IMR-90 (cell line): ENCODE measurements at regions not wholly inside any gene's neighbourhood (a gene's known extent, or its start where the extent isn't known, plus 50 kb on each side); places are given as distances from the start of the nearest gene placed in this dataset.

ENCODE experiments used
- ATAC-seq: fragments of 200-7000 bp; cut with Tn5 transposase; 2 replicates; pipeline ENCODE4 v1.9.1; 2020; ENCODE audit warnings: low read depth, mild to moderate bottlenecking, moderate library complexity
- BruUV-seq: library from RNA; stranded (reverse); fragments of 400-500 nt; replicated peaks from 2 replicates; lab custom pipeline; 2021; lab: Mats Ljungman, UMichigan
- CTCF ChIA-PET: fragments of 300-600 bp; formaldehyde crosslinking; extraction: SDS; loops from one replicate; lab custom pipeline; 2021; ENCODE audit warnings: antibody characterized with exemption; lab: Yijun Ruan, JAX
- POLR2A ChIA-PET: fragments of 300-600 bp; sonication (Branson Sonifier 250); formaldehyde crosslinking; loops from one replicate; lab custom pipeline; 2022; ENCODE audit warnings: antibody characterized with exemption; ENCODE audit not compliant: unreplicated experiment; lab: Charles Lee
- DNase-seq: peaks from one replicate; pipeline ENCODE4 v3.0.0; 2013
- H2AFZ ChIP-seq: replicated peaks from 2 replicates; pipeline ENCODE3; 2013; ENCODE audit warnings: low read length, mild to moderate bottlenecking; ENCODE audit not compliant: poor library complexity
- H2AK5ac ChIP-seq: 2 replicates; pipeline ENCODE4 v1.6.1; 2013; ENCODE audit warnings: low read depth, low read length, inconsistent platforms
- H2AK9ac ChIP-seq: replicated peaks from 2 replicates; pipeline ENCODE3; 2013; ENCODE audit warnings: mild to moderate bottlenecking, low read depth, low read length, moderate library complexity; ENCODE audit not compliant: poor library complexity
- H2BK120ac ChIP-seq: 2 replicates; pipeline ENCODE4 v1.6.1; 2013; ENCODE audit warnings: low read depth, low read length, inconsistent platforms
- H2BK15ac ChIP-seq: 3 replicates; pipeline ENCODE4 v1.6.1; 2013; ENCODE audit warnings: low read depth, low read length, inconsistent platforms
- H2BK20ac ChIP-seq: 2 replicates; pipeline ENCODE4 v1.6.1; 2013; ENCODE audit warnings: low read depth, mild to moderate bottlenecking, inconsistent platforms, low read length, moderate library complexity
- H2BK5ac ChIP-seq: 2 replicates; pipeline ENCODE4 v1.6.1; 2013; ENCODE audit warnings: mild to moderate bottlenecking, low read depth, low read length, inconsistent platforms; ENCODE audit not compliant: poor library complexity, severe bottlenecking
- H3K14ac ChIP-seq: replicated peaks from 2 replicates; pipeline ENCODE4 v1.6.1; 2013; ENCODE audit warnings: low read depth, low read length, inconsistent platforms
- H3K18ac ChIP-seq: 2 replicates; pipeline ENCODE4 v1.6.1; 2013; ENCODE audit warnings: low read depth, low read length, control low read depth
- H3K23ac ChIP-seq: 2 replicates; pipeline ENCODE4 v1.6.1; 2013; ENCODE audit warnings: low read depth, low read length, inconsistent platforms
- H3K27ac ChIP-seq: 2 replicates; pipeline ENCODE4 v1.5.1; 2013; ENCODE audit warnings: mild to moderate bottlenecking, control low read depth, low read length; ENCODE audit not compliant: insufficient read depth
- H3K27me3 ChIP-seq: 2 replicates; pipeline ENCODE4 v1.6.1; 2013; ENCODE audit warnings: low read length; ENCODE audit not compliant: control insufficient read depth, insufficient read depth
- H3K36me3 ChIP-seq: 2 replicates; pipeline ENCODE4 v1.6.1; 2013; ENCODE audit warnings: low read length, mixed read lengths; ENCODE audit not compliant: control insufficient read depth, insufficient read depth
- H3K4ac ChIP-seq: 2 replicates; pipeline ENCODE4 v1.6.1; 2013; ENCODE audit warnings: low read depth, low read length, inconsistent platforms
- H3K4me1 ChIP-seq: 2 replicates; pipeline ENCODE4 v1.6.1; 2013; ENCODE audit warnings: low read length, mixed read lengths; ENCODE audit not compliant: control insufficient read depth, insufficient read depth
- H3K4me2 ChIP-seq: 2 replicates; pipeline ENCODE4 v1.6.1; 2013; ENCODE audit warnings: low read depth, mild to moderate bottlenecking, control low read depth, low read length, moderate library complexity
- H3K4me3 ChIP-seq: 2 replicates; pipeline ENCODE4 v1.5.1; 2013; ENCODE audit warnings: low read depth, mild to moderate bottlenecking, control low read depth, low read length, moderate library complexity; ENCODE audit not compliant: insufficient read depth
- H3K56ac ChIP-seq: 2 replicates; pipeline ENCODE4 v1.6.1; 2013; ENCODE audit warnings: low read length, inconsistent platforms; ENCODE audit not compliant: insufficient read depth; ENCODE audit errors: extremely low read depth
- H3K79me1 ChIP-seq, 2 experiments: 2 replicates each; pipeline ENCODE4 v1.6.1; 2013; ENCODE audit warnings: low read length in 2 of 2, inconsistent platforms in 1 of 2, low read depth in 1 of 2
- H3K9ac ChIP-seq: 2 replicates; pipeline ENCODE4 v1.6.1; 2013; ENCODE audit warnings: low read depth, low read length, control low read depth
- H3K9me1 ChIP-seq: 2 replicates; pipeline ENCODE4 v1.6.1; 2013; ENCODE audit warnings: low read length, inconsistent platforms; ENCODE audit not compliant: insufficient read depth
- H3K9me3 ChIP-seq: 2 replicates; pipeline ENCODE4 v1.6.1; 2013; ENCODE audit warnings: low read length; ENCODE audit not compliant: control insufficient read depth, insufficient read depth
- H4K20me1 ChIP-seq: 2 replicates; pipeline ENCODE4 v1.6.1; 2013; ENCODE audit warnings: low read length, inconsistent platforms; ENCODE audit not compliant: insufficient read depth
- H4K5ac ChIP-seq: 2 replicates; pipeline ENCODE4 v1.6.1; 2013; ENCODE audit warnings: mild to moderate bottlenecking, low read depth, low read length, control low read depth
- H4K8ac ChIP-seq, 2 experiments: 2 replicates each; pipeline ENCODE4 v1.6.1; 2013; ENCODE audit warnings: low read depth in 2 of 2, low read length in 2 of 2, control low read depth in 1 of 2, inconsistent platforms in 1 of 2
- H4K91ac ChIP-seq: 2 replicates; pipeline ENCODE4 v1.6.1; 2013; ENCODE audit warnings: low read depth, low read length, inconsistent platforms; ENCODE audit not compliant: insufficient read depth
- BHLHE40 ChIP-seq: fragments of 150-350 bp; IDR thresholded peaks from 2 replicates; pipeline ENCODE4 v1.6.1; 2016; ENCODE audit warnings: mild to moderate bottlenecking, low read depth, low read length
- CEBPB ChIP-seq: IDR thresholded peaks from 2 replicates; pipeline ENCODE4 v1.6.1; 2012; ENCODE audit warnings: low read depth, low read length, improper control_type of control experiment
- CHD1 ChIP-seq: IDR thresholded peaks from 2 replicates; pipeline ENCODE4 v1.6.1; 2012; ENCODE audit warnings: low read depth, low read length, improper control_type of control experiment
- FOS ChIP-seq: fragments of 150-350 bp; IDR thresholded peaks from 2 replicates; pipeline ENCODE4 v1.6.1; 2016; ENCODE audit warnings: low read depth, low read length
- MAFK ChIP-seq: IDR thresholded peaks from 2 replicates; pipeline ENCODE4 v1.6.1; 2012; ENCODE audit warnings: low read depth, low read length, improper control_type of control experiment
- MAZ ChIP-seq: IDR thresholded peaks from 2 replicates; pipeline ENCODE4 v1.6.1; 2012; ENCODE audit warnings: low read depth, mild to moderate bottlenecking, low read length, improper control_type of control experiment, moderate library complexity, borderline replicate concordance
- NFE2L2 ChIP-seq: fragments of 150-350 bp; IDR thresholded peaks from 2 replicates; pipeline ENCODE4 v1.6.1; 2016; ENCODE audit warnings: low read depth, mild to moderate bottlenecking, low read length
- POLR2A ChIP-seq: IDR thresholded peaks from 2 replicates; pipeline ENCODE4 v1.6.1; 2012; ENCODE audit warnings: mild to moderate bottlenecking, low read depth, low read length
- RAD21 ChIP-seq: IDR thresholded peaks from 2 replicates; pipeline ENCODE4 v1.6.1; 2012; ENCODE audit warnings: low read length, improper control_type of control experiment
- RCOR1 ChIP-seq: IDR thresholded peaks from 2 replicates; pipeline ENCODE4 v1.6.1; 2012; ENCODE audit warnings: mild to moderate bottlenecking, low read length, improper control_type of control experiment; ENCODE audit not compliant: insufficient replicate concordance
- RFX5 ChIP-seq: IDR thresholded peaks from 2 replicates; pipeline ENCODE4 v1.8.0; 2012; ENCODE audit warnings: low read depth, mild to moderate bottlenecking, low read length, moderate library complexity
- SMC3 ChIP-seq: fragments of 150-350 bp; IDR thresholded peaks from 2 replicates; pipeline ENCODE4 v1.6.1; 2016; ENCODE audit warnings: low read depth, mild to moderate bottlenecking, antibody characterized with exemption, low read length, moderate library complexity
- WGBS, 2 experiments: methylation state at CpG; one replicate each; pipeline versions ENCODE4 v1.1.5 to v1.1.7; 2013; ENCODE audit warnings: missing lambda C conversion rate in 2 of 2; ENCODE audit not compliant: insufficient read length in 1 of 2; ENCODE audit errors: extremely low coverage in 2 of 2; 5-methylcytosine and 5-hydroxymethylcytosine counted together
- dilution Hi-C: fragments of 300-500 bp; cut with HindIII; formaldehyde crosslinking; loops from one replicate; pipeline ENCODE4 v1.14.3; 2018; ENCODE audit warnings: low sequenced_read_pairs; ENCODE audit not compliant: unreplicated experiment
- in situ Hi-C: fragments of 300-500 bp; cut with MboI; formaldehyde crosslinking; loops from 3 replicates; pipeline ENCODE4 v1.14.3; 2019; ENCODE audit warnings: low sequenced_read_pairs, inconsistent platforms, mixed read lengths
- intact Hi-C: fragments of 100-400 bp; cut with micrococcal nuclease; formaldehyde crosslinking; loops from 2 replicates; pipeline ENCODE4 v1.10.0; 2022
- TF ChIP-seq, protein P1 (sequence below): fragments of 150-350 bp; IDR thresholded peaks from 2 replicates; pipeline ENCODE4 v1.6.1; 2017; ENCODE audit warnings: mild to moderate bottlenecking, antibody characterized with exemption, low read length, low read depth
- TF ChIP-seq, protein P2 (sequence below): fragments of 150-350 bp; IDR thresholded peaks from 2 replicates; pipeline ENCODE4 v1.6.1; 2016; ENCODE audit warnings: low read depth, mild to moderate bottlenecking, low read length, moderate library complexity, borderline replicate concordance
- TF ChIP-seq, protein P3 (sequence below): conservative IDR thresholded peaks from 2 replicates; pipeline ENCODE4 v1.5.1; 2012; ENCODE audit warnings: mild to moderate bottlenecking, low read depth, low read length, improper control_type of control experiment

DNA sequence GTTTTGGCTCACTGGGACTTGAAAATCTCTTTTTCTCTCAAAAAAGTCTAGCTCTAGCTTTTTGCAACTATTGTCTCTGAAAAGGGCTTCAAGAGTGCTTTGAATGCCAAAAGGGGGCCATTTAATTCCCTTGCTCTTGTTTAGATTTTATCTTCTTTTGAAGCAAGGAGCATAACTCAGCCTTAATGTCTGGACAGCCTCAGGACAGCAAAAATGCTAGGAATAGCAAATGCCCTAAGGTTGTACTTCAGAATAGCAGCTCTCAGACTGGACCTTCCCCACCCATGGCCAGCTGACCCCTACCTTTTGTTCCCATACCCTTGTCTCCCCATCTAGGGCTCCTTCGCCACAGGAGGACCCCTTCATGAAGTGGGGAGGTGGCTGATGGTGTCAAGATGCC is 121.4 kb downstream of the KCNK1 start:
- no peak for ATAC-seq
- no peak overlapping the region for H3K4me2 ChIP-seq
- BruUV-seq: no TSS peak

More for the DNA sequence above, 121.4 kb downstream of the KCNK1 start:
- Histone ChIP-seq H3K9me1 (no peaks in the 10 kb centered on the region), H3K18ac (no peak overlapping the region), H3K23ac (no peak overlapping the region), H2AK5ac (no peak overlapping the region), H3K27me3 (no peaks in the 10 kb centered on the region), H2BK120ac (no peak overlapping the region), H3K4me3 (no peak overlapping the region), H4K8ac (no peak overlapping the region), H4K91ac (no peak overlapping the region), H4K20me1 (no peaks in the 10 kb centered on the region), H3K79me1 (no peaks in the 10 kb centered on the region), H3K14ac (no peak overlapping the region), H2BK20ac (no peak overlapping the region), H3K9ac (no peak overlapping the region), H3K4me1 (no peaks in the 10 kb centered on the region), H3K4ac (no peak overlapping the region), H2BK5ac (no peak overlapping the region), H2AFZ (no peak overlapping the region), H2BK15ac (no peak overlapping the region), H3K27ac (no peak overlapping the region), H3K56ac (no peak overlapping the region), H3K36me3 (no peaks in the 10 kb centered on the region), H4K5ac (no peak overlapping the region), H2AK9ac (no peak overlapping the region), H3K9me3 (peaks cover 17% of the 10 kb centered on the region)
- WGBS, 2 experiments: no CpG with 5 or more reads among the region's 1 CpG
- dilution Hi-C loops: no loop called here
- no peak for TF ChIP-seq RFX5
- TF ChIP-seq RCOR1: no peak
- no peak for TF ChIP-seq SMC3
- TF ChIP-seq MAFK: no peak
- TF ChIP-seq, protein P1, sequence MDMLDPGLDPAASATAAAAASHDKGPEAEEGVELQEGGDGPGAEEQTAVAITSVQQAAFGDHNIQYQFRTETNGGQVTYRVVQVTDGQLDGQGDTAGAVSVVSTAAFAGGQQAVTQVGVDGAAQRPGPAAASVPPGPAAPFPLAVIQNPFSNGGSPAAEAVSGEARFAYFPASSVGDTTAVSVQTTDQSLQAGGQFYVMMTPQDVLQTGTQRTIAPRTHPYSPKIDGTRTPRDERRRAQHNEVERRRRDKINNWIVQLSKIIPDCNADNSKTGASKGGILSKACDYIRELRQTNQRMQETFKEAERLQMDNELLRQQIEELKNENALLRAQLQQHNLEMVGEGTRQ: no peak
- no peak for TF ChIP-seq NFE2L2
- TF ChIP-seq RAD21: no peak
- no peak for TF ChIP-seq FOS
- TF ChIP-seq, protein P2, sequence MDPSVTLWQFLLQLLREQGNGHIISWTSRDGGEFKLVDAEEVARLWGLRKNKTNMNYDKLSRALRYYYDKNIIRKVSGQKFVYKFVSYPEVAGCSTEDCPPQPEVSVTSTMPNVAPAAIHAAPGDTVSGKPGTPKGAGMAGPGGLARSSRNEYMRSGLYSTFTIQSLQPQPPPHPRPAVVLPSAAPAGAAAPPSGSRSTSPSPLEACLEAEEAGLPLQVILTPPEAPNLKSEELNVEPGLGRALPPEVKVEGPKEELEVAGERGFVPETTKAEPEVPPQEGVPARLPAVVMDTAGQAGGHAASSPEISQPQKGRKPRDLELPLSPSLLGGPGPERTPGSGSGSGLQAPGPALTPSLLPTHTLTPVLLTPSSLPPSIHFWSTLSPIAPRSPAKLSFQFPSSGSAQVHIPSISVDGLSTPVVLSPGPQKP: no peak
- no peak for TF ChIP-seq CEBPB
- TF ChIP-seq, protein P3, sequence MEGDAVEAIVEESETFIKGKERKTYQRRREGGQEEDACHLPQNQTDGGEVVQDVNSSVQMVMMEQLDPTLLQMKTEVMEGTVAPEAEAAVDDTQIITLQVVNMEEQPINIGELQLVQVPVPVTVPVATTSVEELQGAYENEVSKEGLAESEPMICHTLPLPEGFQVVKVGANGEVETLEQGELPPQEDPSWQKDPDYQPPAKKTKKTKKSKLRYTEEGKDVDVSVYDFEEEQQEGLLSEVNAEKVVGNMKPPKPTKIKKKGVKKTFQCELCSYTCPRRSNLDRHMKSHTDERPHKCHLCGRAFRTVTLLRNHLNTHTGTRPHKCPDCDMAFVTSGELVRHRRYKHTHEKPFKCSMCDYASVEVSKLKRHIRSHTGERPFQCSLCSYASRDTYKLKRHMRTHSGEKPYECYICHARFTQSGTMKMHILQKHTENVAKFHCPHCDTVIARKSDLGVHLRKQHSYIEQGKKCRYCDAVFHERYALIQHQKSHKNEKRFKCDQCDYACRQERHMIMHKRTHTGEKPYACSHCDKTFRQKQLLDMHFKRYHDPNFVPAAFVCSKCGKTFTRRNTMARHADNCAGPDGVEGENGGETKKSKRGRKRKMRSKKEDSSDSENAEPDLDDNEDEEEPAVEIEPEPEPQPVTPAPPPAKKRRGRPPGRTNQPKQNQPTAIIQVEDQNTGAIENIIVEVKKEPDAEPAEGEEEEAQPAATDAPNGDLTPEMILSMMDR: no peak
- no peak for TF ChIP-seq MAZ
- no peak for TF ChIP-seq BHLHE40
- TF ChIP-seq CHD1: no peak
- no peak for TF ChIP-seq POLR2A
- intact Hi-C loops: no loop called here
- CTCF ChIA-PET: no interaction called here
- no peak for DNase-seq
- POLR2A ChIA-PET: no interaction called here
- in situ Hi-C loops: no loop called here
